ENCODE measurements at regions not wholly inside any gene's neighbourhood (a gene's known extent, or its start where the extent isn't known, plus 50 kb on each side); places are given as distances from the start of the nearest gene placed in this dataset.
A peak's percentile ranks its signal among the peaks of the same experiment; 100 is the strongest.

DNA sequence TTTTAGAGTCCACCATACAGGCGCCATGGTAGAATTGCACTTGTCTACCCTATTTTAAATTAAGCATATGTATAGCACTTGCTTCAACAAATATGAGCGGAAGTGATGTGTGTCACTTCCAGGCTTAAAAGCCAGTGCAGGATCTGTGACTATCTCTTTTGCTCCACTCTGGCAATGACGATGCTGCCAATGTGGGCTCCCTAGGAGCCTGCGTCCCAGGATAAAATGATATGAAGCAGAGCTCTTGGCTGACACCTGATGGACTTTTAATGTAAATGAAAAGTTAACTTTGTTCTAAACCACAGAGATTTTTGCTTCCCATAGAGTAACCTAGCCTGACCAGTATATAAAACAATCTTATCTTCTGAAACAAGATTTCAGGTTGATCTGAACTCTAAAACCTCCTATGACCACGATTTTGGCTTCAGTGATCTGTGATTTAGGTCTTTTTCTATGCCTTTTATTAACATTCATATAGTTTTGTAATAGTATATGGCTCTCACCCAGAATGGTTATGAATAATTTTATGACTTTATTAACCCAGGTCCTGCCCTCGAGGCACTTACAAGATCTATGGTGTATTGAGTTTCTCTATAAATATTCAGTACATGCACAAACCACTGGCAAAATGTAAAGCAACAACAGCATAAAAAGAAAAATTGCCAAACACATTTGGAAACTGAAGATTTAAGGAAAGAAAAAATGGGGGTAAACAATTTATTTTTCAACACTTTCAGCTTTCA is 422.5 kb upstream of the PIK3C3 start:
- no peak for DNase-seq

DNA sequence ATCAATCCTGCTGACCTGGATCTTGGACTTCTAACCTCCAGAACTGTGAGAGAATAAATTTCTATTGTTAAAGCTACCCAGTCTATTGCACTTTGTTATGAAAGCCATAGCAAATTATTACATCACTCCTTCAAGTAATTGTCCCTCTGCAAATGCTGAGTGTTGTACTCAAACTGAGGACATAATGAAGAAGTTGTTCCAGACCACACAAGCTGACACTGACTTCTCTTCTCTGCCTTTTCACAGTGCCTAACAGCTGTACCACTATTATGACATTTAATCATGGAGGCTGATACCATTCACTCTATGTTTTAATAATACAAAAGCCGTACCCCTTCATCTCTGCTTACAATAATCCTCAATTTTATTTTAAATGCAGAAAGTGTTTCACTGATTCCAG is 424.1 kb upstream of the PIK3C3 start:
- DNase-seq = no peak

DNA sequence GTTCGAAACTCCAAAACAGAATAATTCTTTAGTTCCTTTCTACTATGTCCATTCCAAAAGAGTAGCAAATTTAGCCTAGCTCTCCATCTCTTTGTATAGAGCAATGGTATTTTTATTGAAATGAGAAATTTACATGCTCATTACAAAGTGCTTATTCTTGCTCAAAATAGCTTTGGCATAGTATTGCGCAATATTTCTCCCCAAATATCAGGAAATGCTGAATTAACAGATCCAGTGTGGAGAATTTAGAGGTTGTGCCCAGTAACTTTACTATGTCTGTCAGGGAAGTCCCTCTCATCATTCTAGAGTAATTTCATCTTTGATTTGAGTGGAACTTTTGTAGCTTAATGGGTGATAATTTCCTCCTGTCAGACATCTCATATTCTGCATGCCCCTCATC is 425.9 kb upstream of the PIK3C3 start:
- DNase-seq = no peak

DNA sequence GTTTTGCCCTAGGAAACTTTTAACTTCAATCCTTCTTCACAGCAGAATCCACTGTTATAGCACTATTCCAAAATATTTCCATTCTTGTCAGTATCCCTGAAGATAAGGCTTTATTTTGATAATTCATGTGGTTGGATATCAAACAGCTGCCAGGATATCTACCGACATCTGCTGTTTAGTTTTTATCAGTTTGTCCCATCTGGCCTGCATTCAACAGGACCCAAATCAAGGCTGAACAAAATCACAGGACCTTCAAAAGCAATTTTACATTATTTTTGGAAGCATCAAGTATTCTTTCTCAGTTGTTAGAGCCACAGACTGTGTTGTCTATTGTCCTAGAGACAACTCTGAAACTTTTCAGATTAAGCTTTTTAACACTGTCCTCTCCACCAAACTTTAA is 429.0 kb upstream of the PIK3C3 start:
- DNase-seq = no peak

DNA sequence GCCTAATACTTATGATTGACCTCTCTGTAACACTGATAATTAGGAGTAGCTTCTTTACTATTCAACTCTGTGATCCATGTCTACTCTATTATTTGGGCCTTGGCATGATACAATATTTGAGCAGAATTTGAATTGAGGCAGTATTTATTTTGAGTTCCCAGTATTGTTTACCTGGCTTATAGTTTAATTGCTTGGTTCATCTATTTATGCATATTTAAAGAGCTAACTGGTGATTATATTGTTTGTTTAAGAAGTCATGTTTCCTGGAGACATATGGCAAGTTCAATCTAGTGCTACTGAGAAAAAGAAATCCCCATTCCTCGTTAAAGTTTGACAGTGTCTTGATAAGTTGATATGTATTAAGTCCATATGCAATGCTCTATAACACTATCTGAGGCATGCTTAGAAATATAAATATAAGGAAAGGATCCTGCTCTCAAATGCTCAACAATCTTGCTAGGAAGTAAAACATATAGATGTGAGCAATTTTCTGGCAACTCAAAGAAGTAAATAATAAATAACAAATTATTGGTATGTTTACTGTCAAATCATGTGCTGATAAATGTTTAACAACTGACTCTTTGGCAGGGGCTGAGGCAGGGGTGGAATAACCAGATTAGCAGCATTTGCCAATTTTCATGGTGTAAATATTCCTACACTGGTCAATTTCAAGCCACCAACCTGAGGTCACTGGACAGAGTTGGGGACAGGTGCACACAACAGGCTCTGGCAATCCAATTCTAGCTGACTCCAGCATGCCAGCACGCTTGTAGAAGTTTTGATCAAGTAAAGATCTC is 430.2 kb upstream of the PIK3C3 start:
- no peak for DNase-seq

DNA sequence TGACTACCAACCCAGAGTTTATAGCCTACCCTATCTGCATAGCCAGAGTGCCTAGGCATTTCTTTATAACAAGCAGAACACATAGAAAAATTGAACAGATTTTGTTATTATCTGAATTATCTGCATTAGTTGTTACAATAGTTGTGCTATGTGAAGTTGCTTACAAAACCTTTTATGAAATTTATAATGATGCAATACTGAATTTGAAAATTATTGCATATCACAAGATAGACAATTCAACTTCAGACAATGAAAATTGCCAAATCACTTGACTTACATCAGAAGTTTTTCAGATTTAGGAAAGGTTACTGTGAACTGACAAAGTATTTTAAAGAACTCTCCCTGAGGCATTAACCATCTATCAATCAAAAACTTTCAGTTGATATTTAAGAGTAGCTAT is 437.9 kb upstream of the PIK3C3 start:
- no peak for DNase-seq

DNA sequence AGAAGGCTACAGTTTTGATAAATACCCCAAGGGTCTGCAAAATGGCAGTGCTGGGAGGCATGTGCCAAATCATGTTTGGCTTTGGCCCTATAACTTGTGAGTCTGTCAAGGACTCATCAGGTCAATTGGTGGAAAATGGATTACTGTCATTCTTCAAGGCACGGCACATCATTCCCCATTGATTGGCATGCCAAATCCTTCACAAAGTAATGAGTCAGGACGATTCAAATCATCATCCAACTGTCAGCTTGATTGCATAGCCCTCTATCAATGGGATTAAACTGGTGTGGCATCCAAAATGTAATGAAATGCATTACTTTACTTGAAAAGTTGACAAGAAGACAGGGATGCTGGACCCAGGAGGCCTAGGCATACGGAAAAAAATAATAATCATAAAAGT is 441.6 kb upstream of the PIK3C3 start:
- DNase-seq = no peak

DNA sequence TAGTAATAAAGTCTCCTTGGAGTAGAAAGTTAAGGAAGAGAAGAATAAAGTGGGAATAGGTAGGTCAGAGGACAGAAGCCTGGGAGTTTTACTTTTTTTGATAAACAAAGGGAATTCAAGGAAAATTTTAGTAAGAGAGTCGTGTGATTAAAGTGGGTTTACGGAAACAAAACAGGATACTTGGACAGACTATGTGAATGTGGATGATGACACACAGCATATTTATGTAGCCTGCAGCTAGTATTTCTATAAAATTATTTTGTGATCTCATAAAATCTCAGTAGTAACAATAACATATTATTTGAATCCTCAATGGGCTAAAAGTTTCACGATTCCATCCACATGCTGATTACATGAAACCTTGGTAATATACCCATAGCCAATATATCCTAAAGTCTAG is 450.7 kb upstream of the PIK3C3 start:
- DNase-seq = no peak

DNA sequence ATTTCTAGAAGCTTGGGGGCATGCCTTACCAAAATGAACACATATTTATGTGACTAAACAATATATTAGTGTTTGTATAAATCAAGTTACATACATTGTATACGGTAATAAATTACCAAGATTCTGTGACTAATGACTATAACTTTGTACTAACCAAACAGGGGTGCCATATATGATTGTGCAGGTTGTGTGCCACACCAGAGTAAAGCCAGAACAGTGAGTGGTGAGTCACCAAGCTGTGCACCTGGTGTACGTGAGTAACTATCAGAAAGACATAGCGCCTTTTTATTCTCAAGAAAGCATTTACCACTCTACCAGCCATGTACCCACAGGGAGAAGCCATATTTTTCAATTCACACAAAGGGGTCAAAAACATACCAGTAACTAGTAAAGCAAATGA is 453.2 kb upstream of the PIK3C3 start:
- DNase-seq = no peak

DNA sequence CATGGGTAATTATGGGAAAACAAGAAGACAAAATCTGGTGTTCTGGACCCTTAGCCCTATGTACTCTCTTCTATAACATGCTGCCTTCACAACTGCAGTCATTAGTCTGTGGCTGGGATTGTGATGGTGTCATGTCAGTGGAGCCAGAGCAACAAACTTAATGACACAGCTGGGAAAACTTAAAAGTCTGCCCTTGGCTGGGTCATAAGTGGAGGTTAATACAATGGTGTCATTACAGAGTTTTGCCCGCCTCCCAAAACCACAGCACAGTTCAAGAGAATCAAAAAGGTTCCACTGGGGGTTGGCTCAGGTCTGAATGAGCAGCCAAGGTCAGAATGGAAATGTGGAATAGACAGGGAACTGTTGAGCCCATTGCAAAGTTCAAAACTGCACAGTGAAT is 455.7 kb upstream of the PIK3C3 start:
- DNase-seq = no peak

DNA sequence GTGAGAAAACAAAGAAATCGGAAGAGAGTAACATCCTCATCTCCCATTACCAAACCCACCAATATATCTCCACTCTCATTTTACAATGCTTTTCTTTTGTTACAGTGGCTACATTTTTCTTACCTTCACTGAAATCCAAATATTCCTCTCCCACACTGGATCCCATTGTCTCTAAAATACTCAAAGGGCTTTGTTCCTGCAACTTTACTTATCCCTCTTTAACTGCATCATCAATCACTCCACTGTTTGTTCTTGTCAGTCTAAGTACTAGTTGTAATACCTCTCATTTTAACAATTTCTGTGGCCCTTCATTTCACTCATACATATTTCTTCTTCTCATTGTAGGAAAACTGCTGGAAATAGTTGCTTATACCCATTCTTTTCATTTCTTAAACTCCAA is 464.2 kb upstream of the PIK3C3 start:
- no peak for DNase-seq

DNA sequence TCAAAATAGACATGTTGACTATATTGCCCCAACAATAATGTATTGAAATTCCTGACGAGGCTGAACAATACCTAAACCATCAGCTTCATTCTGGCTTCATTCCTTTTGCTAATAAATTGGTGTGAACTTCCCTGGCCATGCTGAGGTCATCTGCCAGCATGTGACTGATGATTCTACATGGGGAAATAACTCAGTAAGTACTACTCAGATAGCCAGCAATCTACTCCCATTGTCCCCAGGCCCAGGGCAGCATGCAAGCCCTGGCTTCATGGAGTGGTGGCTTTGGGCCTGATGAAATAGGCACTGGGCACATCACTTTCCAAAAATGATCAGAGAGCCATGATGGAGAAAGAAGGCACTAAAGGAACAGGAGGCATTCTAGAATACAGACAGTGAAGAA is 468.5 kb upstream of the PIK3C3 start:
- no peak for DNase-seq

DNA sequence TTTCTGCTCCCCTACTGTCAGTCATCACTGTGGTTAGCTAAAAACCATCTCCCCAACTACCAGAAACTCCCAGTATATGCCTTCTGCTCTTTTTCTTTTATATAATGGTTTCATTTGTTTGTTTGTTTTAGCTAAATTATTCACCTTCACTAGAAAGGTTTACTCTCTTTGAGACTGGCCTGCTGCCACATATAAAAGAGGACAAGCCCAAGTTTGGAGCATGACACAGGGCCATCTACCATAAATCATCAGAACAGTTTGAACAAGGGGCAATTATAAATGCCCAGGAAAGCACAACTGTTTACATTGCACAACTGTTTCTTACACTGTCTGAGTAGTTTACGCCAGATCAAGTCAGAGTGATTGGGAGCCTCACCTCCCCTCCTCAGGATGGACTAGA is 471.0 kb upstream of the PIK3C3 start:
- no peak for DNase-seq

DNA sequence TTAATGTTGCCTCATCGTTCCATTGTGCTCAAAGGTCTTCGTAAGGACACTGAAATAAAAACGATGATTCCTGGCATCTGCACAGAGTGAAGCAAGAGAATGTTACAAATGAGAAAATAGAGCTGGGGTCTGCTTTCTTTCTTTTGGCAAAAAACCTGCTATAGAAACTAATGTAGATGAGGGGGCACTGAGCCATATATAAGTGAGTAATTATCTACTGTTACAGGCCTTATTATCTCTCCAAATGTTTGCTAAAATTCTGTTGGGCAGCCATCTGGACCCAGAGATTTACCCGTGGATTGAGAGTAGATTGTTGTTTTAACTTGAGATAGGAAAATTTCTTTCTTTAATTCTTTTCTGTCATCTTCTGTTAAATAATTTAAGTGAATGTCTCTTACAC is 472.5 kb upstream of the PIK3C3 start:
- no peak for DNase-seq

DNA sequence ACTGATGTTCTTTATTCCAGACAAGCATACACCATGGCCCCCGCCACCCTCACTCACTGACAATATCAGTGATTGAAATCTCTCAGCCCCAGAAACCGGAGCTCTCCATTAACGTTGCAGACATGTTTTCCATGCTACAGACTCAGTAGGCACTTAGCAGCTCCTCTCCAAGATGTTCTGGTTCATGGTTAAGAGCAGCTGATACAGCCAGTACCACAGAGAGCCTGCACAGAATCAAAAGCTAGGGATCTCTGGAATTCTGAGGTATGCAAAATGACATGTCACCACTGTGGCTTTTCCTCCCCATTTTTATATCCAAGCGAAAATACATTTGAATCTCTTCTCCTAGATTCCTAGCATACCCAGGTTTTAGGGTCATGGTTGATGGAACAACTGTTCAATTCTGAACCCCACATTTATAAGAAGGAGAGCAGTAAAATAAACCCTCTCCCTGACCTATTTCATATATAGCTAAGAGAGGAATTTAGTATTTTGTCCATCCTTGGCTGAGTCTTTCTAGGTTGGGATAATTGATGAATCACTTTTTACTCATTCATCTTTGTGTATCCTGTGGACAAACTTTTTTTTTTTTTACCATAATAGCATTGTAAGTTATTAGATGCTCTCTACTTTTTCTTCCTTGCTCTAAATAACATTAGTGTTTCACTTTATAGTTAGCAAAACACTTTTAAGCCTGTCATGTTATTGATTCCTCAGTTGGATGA is 488.4 kb upstream of the PIK3C3 start:
- DNase-seq = peak; percentile 18

DNA sequence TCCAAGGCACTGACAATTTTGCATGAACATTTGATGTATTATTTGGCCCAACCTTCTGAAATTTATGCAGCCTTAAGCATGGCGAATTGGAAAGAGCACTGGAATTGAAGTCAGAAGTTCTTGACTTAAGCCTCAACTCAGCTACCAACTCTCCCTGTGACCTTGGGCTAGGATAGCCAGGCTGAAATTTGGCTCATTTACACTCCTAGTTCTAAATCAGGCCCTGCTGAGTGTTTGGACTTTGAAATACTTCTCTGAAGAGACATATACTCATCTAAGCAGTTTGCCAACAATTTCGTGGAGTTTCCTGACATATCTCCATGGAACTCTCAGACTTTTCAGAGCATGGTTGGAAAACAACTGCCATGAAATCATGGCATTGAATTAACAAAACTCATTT is 489.6 kb upstream of the PIK3C3 start:
- no peak for DNase-seq

DNA sequence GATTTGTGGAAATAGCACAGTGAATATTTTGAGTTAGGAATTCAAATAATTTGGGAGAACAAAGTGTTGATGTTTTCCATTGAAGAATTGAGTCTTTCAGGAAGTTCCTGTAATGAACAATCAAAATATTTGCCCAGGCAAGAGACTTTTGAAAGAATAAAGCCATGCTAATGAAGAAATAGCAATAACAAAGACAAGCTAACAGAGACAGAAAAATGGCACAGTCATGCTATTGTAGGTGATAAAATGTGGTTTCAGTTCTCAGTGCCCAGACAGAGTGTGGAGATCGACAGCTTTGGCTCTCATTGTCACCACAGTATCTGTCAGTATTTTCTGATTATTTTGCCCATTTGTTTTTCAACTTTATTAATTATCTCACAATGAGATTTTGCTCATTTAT is 490.8 kb upstream of the PIK3C3 start:
- DNase-seq = no peak

DNA sequence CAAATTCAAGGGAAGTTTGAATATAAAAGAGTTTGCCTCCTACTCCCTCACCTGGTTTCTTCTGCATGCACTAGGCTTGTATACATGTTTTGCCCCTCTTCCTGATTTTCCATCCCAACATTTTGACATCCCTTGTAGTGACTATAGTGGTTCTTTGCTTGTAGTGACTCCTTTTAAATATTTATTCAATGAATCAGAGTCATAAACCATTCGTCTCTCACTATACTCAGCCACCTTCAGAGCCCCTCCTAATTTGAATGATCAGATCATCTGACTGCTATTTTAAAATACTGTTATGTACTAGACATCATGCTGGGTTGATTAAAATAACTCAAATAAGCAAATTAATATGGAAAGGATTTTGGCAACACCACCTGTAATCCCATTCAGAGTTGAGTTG is 492.1 kb upstream of the PIK3C3 start:
- no peak for DNase-seq

DNA sequence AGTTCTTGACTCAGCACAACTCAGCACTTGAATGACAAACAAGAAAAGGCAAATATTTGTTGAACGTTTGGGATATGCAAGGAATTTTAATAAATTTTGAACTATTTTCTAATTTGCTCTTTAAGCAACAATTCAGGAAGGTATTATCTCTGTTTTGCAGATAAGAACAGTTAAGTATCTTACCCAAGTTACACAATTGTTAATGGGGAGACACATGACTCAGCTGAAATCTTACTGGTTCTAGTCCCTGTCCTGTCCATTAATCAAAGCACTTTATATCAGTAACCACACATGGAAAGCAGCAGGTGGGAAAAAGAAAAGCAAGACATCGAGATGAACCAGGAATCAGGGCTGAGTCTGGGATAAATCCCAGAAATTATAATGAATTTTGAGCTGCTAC is 493.9 kb upstream of the PIK3C3 start:
- DNase-seq = no peak

DNA sequence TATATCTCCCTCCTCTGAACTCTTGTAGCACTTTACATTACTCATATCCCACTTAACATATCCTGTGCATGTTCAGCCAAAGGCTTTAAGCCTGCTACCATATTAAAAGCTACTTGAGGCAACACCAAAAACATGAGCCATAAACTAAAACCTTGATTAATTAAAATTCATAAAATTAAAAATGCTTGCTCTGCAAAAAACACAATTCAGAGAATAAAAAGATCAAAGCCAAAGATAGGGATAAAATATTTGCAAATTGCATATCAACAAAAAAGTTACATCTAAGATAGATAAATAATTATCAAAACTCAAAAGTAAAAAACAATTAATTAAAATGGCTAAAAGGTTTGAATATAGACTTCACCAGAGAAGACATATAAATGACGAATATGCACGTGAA is 495.4 kb upstream of the PIK3C3 start:
- no peak for DNase-seq

DNA sequence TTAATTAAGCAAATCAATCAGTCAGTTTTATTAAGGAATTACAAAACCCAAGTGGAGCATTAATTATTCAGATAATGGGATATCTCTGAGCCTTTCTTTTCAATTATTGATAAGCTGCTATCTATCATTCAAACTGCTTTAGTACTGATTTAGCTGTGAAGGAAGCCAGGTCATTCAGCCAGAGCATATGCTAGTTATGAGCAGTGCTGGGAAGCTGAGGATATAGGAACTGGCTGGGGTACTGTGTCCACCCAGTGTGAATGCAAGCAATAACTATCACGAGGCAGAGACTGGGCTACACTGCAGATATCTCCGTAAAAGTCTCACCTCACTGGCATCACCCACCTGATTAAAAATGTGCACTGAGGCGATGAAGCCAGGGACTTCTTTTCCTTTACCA is 496.7 kb upstream of the PIK3C3 start:
- no peak for DNase-seq

DNA sequence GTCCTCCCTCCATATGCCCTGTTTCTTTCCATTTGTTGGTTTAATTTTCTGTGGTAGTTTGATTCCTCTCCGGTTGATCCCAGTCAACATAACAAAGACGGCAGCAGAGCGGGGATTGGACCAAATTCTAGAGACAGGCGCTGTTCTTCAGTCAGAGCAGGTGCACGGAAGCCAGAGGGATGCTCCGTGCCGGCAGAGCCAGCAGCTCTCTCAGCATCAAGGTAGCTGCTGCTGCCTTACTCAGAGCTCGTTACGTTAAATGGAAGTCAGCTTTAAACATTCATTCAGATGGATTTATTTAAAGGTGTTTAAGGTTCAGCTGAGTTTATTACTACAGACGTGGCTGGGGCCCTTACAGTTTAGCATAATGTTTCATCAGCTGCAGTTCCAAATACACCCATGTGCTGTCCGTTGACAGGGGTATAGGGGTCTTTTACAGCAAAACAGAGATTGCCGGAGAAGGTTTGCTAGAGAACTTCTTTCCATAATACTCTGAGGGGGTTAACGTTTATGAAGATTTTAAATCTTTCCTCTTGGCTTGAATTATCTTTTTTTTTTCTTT is 497.2 kb upstream of the PIK3C3 start:
- no peak for DNase-seq

DNA sequence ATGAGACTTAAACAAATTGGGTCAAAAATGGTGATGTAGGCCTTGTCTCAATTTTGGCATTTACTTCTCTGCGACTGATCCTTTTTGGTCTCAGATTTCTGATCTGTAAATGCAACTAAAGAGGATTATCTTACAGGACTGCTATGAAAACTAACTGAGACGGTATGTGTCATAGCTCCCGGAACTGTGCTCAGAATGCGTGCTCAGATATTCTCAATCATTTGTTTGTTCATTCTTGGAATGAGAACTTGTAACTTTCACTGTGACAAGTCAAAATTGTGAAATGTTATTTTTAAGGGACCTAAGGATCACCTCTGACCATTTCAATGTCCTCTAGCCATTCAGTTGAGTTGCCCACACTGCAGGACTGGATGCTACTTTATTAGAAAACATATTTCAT is 498.2 kb upstream of the PIK3C3 start:
- DNase-seq = no peak

DNA sequence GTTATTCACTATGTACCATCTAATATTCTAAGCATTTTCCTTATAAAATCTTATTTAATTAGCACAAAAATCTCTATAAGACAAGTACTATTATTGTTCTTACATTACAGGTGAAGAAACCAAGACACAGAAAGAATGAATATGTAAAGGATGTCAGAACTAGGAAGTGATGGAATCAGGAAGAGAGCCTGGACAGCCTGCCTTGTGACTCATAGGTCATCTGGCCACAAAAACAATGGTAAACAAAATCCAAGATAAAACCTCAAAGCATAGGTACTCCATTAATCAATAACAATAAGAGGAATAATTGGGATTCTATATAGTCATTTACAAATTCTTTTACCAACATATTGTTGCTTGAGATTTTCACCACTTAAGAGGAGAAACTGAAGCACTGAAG is 505.4 kb upstream of the PIK3C3 start:
- DNase-seq = no peak

All from fibroblast of skin of right quadriceps (primary cell).